T-helper 1 cell treated with Interleukin-12 subunit alpha and Interleukin-12 subunit beta and Interleukin-4 antibody, amounts not matched to agents 30 ng/mL and 1 ng/mL, for 36 hours (primary cell): ENCODE measurements at regions not wholly inside any gene's neighbourhood (a gene's known extent, or its start where the extent isn't known, plus 50 kb on each side); places are given as distances from the start of the nearest gene placed in this dataset.
"Not testable (repeated sequence)": the region's sequence is repeated elsewhere in the genome, so short reads cannot be mapped to it uniquely, and the experiment has no call there.

Experiments used
- intact Hi-C: fragments of 100-400 bp; cut with micrococcal nuclease; formaldehyde crosslinking; loops from one replicate; pipeline ENCODE4 v1.15.1; 2024

GRCh38 chr5:81834021-81834660 is 83.2 kb upstream of the SSBP2 start:
- intact Hi-C loops, result no loop called here

DNA sequence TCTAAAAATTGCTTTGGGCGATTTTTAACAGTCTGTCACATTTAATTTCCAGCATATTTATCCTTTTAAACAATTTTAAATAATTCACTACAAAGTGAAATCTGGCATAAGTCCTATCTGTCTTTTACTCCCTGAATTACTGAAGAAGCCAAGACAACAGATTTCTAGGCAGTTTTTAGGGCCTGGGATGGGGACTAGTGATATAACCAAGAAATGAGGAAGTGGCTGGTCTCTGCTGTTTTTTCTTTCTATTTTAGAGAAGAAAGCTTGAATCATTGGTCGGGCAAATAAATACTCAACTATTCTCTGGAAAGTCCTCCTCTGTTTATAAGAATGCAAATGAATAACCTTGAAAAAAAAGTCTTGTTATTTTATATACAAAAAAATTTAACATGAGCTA is 79.7 kb upstream of the SSBP2 start:
- intact Hi-C loops, result no loop called here

GRCh38 chr5:81829242-81829641 is 78.3 kb upstream of the SSBP2 start:
- intact Hi-C loops, result no loop called here

- intact Hi-C loops, result no loop called here
Observed at GRCh38 chr5:81827500-81827899, 76.6 kb upstream of the SSBP2 start.

DNA sequence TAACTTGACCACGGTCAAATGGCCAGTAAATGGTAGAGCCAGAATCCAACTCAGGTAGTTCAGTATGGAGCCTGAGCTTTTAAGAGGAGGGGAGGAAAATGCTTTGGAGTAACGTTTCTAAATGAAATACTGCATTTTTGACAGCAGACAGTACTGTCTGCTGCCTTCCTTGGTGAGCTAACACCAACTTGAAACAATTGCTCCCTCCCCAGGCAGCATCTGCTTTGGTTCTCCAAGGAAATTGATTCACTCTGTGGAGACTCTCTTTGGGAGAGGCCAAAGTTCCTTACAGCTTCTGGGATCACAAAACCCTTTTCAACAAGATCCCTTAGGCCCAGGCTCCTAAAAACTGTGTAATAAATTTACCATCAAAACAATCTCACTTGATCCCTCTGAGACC is 75.2 kb upstream of the SSBP2 start:
- intact Hi-C loops, result no loop called here

DNA sequence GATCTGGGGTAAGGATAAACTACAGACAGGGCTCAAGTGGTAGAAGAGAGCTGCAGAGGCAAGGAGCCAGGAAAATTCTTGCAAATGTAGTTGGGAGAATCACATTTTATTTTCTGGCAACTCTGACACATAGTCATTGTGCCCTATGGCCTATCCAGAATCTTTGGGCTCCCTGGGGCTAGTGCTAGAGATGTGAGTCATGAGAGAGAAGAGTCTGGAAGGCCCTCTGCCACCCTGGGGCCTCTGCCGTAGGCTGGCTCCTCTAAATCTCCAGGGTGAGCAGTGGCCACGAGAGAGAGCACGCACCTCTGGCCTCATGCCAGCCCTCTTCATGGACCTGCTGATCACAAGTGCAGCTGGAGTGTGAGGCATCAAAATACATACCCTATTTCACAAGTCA is 74.3 kb upstream of the SSBP2 start:
- intact Hi-C loops, result no loop called here

DNA sequence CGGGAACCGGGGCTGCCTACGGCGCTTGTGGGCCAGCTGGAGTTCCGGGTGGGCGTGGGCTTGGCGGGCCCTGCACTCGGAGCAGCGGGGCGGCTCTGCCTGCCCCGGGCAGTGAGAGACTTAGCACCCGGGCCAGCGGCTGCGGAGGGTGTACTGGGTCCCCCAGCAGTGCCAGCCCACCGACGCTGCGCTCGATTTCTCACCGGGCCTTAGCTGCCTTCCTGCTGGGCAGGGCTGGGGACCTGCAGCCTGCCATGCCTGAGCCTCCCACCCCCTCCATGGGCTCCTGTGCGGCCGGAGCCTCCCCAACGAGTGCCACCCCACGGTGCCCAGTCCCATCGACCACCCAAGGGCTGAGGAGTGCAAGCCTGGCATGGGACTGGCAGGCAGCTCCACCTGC is 72.8 kb upstream of the SSBP2 start:
- intact Hi-C loops, result not testable (repeated sequence)

GRCh38 chr5:81820863-81821262 is 70.0 kb upstream of the SSBP2 start:
- intact Hi-C loops, result no loop called here

- intact Hi-C loops, result no loop called here
Observed at GRCh38 chr5:81820318-81820636, 69.4 kb upstream of the SSBP2 start.

DNA sequence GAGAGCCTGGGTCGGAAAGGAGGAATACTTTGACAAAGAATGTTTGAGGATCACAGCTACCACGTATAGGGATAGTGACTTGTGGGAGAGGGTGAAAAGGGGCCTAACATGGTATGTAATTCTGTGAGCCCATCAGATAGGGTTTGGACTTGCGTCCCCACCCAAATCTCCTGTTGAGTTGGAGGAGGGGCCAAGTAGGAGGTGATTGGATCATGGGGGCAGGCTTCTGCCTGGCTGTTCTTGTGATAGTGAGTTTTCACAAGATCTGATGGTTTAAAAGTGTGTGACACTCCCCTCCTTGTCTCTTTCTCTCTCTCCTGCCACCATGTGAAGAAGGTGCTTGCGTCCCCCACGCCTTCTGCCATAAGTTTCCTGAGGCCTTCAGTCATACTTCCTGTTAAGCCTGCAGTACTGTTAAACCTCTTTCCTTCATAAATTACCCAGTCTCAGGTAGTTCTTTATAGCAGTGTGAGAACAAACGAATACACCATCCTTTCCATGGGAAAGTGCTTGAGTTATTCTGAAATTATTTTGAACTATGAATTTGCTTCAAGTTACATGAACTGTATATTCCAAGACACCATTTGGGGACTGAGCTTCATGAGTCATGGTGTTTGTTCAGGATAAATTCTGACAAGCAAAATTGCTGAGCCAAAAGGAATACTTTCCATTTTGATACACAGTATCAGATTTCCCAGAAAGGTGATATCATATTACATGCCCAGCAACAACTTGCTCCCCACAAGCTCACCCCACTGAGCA is 68.8 kb upstream of the SSBP2 start:
- intact Hi-C loops, result loop anchor here (2.0 kb wide), 1 partner anchor 31 kb away; no protein-coding TSS in a partner anchor

- intact Hi-C loops, result loop anchor here (1.0 to 2.0 kb wide), 2 partner anchors 33 to 67 kb away; partner anchors contain the start of gene SSBP2
Observed at GRCh38 chr5:81817980-81818379, 67.1 kb upstream of the SSBP2 start.

- intact Hi-C loops, result no loop called here
Observed at GRCh38 chr5:81817086-81817485, 66.2 kb upstream of the SSBP2 start.

DNA sequence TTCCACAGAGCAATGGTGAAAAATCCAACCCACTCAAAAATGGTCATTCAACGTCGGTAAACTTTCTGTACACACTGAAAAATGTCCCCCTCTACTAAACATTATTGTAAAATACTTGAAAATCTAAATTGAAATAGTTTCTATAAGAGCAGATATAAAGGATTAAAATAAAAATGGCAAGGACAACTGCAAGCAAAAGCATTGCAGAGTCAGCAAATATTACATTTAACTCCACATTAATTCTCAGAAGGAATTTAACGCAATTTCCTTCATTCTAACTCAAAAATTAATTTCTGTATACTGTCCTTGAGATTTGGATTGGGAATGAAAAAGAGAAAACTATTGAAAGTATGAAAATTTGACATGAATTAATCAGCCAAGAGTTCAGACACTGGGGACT is 64.4 kb upstream of the SSBP2 start:
- intact Hi-C loops, result no loop called here

GRCh38 chr5:81808106-81808505 is 57.2 kb upstream of the SSBP2 start:
- intact Hi-C loops, result no loop called here

DNA sequence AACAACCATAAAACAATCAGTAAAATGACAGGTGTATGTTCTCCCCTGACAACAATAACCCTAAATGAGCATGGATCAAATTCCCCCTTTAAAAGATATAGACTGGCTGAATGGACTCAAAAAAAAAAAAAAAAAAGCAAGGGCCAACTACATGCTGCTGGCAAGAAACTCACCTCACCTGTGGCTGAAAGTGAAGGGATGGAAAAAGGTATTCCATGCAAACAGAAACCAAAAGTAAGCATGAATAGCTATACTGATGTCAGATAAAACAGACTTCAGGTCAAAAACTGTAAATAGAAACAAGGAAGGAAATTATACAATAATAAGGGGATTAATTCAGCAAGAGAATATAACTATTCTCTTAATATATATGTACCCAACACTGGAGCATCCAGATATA is 54.2 kb upstream of the SSBP2 start:
- intact Hi-C loops, result no loop called here

DNA sequence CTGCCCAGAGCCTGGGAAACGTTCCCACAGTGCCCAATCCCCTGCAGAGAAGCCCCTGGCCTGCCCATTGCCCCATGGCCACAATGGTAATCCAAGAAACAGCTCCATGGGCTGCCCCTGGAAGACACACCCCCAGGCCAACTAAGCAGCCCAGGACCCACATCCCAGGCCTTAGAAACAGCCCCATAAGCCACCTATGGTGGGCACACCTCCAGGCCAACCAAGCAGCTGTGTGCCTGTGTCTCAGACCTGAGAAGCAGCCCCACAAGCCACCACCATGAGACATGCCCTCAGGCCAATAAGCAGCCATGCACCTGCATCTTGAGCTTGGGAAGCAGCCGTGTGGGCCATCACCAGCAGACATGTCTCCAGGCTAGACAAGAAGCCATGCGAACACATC is 52.9 kb upstream of the SSBP2 start:
- intact Hi-C loops, result no loop called here

GRCh38 chr5:81802625-81803024 is 51.7 kb upstream of the SSBP2 start:
- intact Hi-C loops, result no loop called here

DNA sequence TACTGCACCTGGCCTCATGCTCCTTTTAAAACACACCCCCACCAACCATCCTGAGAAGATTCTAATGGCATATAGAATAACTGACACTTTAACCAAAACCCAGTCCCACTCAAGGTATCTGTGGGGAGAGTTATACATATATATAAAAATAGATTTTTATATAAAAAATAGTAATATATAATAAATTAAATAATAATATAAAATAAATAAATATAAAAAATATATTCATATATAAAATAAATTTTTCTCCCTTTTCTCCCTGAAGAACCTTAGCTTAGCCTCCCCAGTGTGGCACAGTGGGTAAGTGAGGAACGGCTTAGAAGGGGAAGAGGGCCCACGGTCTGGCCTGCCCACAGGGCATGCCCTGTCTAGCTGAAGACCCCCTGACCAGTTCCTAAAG is 51.1 kb upstream of the SSBP2 start:
- intact Hi-C loops, result no loop called here

DNA sequence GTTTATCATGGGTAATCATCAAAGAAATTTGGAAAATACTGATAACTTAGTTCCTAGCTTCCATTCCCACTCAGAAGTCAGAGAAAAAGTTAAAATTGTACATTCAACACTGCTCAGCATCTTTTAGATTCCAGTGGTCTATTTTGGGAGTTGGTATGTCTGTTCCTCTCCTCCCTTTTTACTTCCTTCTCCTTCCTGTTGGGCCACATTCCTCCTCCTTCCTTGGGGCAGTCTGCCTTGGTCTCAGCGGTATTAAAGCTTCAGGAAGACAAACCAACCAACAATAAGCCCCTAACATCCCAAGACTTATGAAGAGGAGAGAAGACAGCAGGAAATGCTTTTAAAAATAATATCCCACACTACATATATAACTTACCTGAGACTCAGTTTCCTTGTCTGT is 49.9 kb upstream of the SSBP2 start:
- intact Hi-C loops, result no loop called here
